KBM-7 (cell line): ENCODE measurements at regions not wholly inside any gene's neighbourhood (a gene's known extent, or its start where the extent isn't known, plus 50 kb on each side); places are given as distances from the start of the nearest gene placed in this dataset.

Experiments
- DNase-seq: peaks from one replicate; pipeline ENCODE4 v3.0.0-alpha.2; 2015
- in situ Hi-C: fragments of 300-500 bp; cut with MboI; formaldehyde crosslinking; loops from 2 replicates; pipeline ENCODE4 v1.14.3; 2020; ENCODE audit warnings: low sequenced_read_pairs, low pct_unique_long_range_greater_than_20kb, mixed read lengths

DNA sequence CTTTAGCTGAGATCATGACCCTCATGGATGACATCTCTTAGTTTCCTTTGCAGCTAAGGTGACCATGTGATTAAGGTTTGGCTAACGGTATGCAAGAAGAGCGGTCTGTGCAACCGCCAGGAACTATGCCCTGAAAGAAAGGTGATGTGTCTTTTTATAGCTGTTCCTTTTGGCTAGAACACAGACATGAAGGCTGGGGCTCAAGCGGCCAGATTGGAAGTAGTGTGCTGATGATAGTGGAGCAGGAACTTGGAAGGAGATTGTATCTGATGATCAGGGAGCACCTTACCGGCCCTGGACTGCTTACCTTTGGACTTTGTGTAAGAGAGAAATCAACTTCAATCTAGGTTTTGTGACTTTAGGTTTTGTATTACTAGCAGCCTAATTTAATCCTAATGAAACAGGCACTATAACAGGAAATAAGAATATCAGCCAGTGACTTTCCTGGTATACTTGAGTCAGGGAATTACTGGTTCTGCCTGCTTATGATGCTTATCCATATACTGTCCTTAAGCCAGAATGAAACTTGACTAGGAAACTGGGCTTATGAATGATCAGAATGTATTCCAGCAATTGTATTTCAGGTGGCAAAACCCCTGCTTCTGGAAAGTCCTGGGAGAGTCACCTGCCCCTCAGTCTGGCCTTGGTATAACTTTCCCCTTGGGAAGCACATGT, 164.3 kb upstream of the LRIG1 start:
- in situ Hi-C loops, result no loop called here
- no peak for DNase-seq

GRCh38 chr3:66666362-66666761, 165.5 kb upstream of the LRIG1 start:
- in situ Hi-C loops, result no loop called here

DNA sequence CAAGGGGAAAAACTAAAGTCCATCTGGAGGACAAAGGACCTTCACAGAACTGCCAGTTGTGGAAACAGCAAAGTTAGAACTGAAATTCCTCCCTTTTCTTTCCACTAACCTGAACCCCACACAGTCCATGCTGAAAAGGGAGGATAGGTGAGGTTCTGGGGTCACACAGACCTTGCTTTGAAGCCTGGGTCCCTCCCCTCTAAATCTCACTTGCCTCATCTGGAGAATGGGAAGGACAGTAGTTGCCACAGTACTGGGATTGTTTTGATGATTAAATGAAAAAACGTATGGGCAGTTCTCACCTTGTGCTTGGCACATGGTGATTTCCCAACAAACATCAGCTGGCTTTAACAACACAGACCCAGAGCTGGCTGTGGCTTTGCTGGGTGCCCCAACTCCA, 166.4 kb upstream of the LRIG1 start:
- no peak for DNase-seq
- in situ Hi-C loops, result no loop called here

More at GRCh38 chr3:66666362-66666761, 165.5 kb upstream of the LRIG1 start:
- DNase-seq, result no peak

GRCh38 chr3:66671291-66671690, 170.5 kb upstream of the LRIG1 start:
- in situ Hi-C loops, result no loop called here
- DNase-seq, result no peak

GRCh38 chr3:66672830-66673229, 172.0 kb upstream of the LRIG1 start:
- in situ Hi-C loops, result no loop called here
- DNase-seq, result no peak

GRCh38 chr3:66673293-66673692, 172.5 kb upstream of the LRIG1 start:
- in situ Hi-C loops, result no loop called here
- no peak for DNase-seq

DNA sequence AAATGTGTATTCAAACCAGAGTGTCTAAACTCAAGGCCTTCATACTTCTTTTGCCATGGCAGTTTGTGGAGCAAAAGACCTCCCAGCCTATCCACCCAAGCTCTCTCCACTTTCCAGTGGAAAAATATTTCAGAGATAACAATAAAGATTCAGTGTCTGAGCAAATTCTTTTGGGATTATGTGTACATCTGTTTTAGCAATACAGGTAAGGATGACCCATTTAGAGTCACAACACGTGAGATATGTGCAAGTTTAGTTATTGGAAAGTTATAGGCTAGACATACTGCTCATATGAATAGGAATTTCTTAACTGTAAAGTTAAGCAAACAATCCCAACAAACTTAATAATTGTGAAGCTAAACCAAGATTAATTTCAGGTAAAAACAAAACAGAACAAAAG, 174.5 kb upstream of the LRIG1 start:
- DNase-seq, result no peak

DNA sequence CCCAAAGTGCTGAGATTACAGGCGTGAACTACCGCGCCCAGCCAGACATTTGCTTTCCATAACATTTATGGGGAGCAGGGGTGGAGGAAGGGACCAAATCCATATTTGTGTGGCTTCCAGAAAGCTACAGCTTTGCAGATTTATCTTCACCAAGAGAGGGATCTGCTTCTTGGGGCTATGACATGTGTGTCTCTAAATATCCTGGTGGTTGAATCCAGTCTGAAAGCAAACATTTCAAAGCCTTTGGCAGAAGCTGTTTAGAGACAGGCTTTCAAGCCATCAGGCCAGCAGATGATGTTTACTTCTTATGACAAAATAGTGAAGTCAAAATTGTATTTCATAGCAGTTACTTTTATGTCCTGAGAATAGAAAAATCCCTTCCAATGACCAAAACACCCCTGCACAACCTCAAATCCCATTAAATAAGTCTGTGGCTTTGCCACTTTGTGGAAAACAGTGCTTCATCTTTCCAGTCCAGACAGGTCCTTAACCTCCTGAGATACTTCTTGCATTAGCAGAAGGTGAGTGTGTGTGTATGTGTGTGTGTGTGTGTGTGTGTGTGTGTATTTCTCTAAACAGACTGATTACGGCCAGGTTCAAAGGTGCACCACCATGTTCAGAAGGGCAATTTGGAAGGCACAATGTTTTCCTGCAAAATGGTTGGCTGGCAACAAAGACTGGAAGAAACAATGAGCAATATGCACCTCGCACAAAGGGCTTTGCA, 191.4 kb upstream of the LRIG1 start:
- in situ Hi-C loops, result no loop called here
- DNase-seq, result no peak

More for the DNA sequence above, 174.5 kb upstream of the LRIG1 start:
- in situ Hi-C loops, result no loop called here

DNA sequence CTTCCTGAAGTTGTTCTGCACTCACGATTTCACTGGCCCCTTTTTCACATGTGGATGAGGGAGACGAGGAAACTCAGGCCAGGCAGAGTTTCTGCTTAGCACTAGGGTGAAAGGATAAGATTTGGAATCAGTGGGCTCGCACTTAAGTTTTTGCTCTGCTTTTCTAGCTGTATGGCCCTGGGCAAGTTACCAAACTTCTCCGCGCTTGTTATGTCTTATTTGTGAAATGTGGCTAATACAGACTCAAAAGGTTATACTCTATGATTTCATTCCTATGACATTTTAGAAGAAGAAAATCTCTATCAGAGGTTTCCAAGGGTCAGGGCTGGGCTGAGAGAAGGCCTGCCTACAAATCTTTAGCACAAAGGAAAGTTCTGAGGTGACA, 191.9 kb upstream of the LRIG1 start:
- in situ Hi-C loops, result no loop called here
- DNase-seq, result no peak

DNA sequence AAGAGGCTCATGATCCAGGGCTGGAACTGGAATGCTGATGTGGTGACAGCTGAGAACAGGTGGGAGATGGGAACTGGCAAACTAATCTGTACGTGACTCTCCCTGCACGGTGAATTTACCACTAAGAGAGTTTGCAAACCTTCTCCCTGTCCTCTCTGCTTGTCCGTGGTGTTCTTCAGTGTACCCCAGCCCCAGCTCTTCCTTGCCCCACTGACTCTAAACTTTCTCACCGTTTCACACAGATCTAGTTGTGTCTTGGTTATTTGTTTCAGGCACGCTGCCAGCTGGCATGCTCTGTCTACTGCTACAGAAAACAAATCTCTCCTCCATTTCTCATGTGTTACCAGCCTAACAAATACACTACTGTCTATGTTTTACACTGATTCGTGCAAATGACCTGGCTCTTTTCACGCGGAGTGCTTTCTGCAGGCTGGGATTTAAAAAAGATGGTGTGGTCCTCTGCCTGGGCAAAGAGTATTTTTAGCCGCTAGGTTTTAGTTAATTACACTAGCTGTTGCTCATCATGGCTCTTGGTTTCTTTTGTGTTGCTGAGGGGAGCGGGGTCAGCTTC, 192.7 kb upstream of the LRIG1 start:
- DNase-seq, result no peak
- in situ Hi-C loops, result no loop called here

DNA sequence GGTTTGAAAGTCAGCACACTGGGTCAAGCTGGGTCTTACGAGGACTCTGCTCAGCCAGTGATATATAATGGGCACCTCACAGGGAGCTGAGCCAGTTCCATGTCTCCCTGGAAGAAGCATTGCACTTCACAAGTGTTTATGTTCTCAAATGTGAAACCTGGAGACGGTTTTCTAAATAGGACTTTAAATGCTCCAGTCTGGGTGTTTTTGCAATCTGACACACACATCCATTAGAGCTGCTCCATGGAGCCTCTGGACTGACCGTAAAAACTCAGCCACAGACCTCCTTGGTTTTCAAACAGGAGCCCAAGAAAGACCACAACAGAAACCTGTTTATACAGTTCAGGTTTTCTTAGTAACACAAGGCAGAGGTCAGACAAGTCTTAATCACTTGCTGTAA, 201.3 kb upstream of the LRIG1 start:
- DNase-seq, result no peak
- in situ Hi-C loops, result no loop called here

GRCh38 chr3:66703501-66703900, 202.7 kb upstream of the LRIG1 start:
- DNase-seq, result no peak
- in situ Hi-C loops, result no loop called here

DNA sequence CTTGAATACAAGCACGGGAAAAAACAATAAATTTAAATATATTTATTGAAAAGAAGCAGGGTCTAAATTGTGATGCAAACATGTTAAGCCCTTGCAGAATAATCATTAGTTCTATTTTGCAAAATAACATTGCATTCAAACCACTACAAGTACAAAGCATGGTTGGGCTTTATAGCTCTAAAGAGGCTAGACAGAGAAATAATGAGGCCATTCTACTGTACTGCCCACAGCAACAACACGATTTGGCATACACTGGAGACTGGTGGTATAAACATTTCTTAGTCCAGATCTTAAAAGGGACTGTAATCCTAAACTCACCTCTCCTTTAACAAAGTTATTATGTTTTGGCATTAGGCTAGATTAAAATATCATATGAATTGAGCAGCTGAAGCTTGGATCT, 204.3 kb upstream of the LRIG1 start:
- DNase-seq, result no peak
- in situ Hi-C loops, result no loop called here

- no peak for DNase-seq
- in situ Hi-C loops, result no loop called here
Measured at GRCh38 chr3:66706890-66707289, 206.1 kb upstream of the LRIG1 start.

DNA sequence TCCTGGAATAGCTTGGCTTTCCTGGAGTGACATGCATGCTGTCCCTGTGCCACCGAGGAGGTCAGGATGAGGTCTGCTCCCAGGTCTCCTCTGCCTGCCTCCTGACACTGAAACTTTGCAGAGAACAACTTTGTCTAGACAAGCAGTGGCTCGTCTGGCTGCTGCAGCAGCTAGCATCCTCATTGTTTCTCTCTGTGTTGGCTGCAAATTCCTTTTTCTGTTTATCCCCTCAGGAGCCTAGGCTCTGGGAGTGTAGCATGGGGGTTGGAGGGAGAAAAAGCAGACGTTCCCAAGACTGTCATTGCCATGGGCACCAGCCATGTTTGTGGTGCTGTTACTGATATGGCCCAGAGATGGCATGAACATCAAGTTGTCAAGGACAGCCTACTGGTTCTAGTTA, 208.7 kb upstream of the LRIG1 start:
- in situ Hi-C loops, result no loop called here
- no peak for DNase-seq

GRCh38 chr3:66712210-66712609, 211.4 kb upstream of the LRIG1 start:
- in situ Hi-C loops, result no loop called here
- DNase-seq, result no peak

- no peak for DNase-seq
- in situ Hi-C loops, result no loop called here
Measured at GRCh38 chr3:66713921-66714320, 213.1 kb upstream of the LRIG1 start.

- no peak for DNase-seq
Measured at GRCh38 chr3:66715806-66716205, 215.0 kb upstream of the LRIG1 start.

GRCh38 chr3:66717806-66718205, 217.0 kb upstream of the LRIG1 start:
- in situ Hi-C loops, result no loop called here
- DNase-seq, result no peak

More at GRCh38 chr3:66715806-66716205, 215.0 kb upstream of the LRIG1 start:
- in situ Hi-C loops, result no loop called here

- in situ Hi-C loops, result no loop called here
- no peak for DNase-seq
Measured at GRCh38 chr3:66719796-66720356, 219.1 kb upstream of the LRIG1 start.
